ENCODE measurements at regions not wholly inside any gene's neighbourhood (a gene's known extent, or its start where the extent isn't known, plus 50 kb on each side); places are given as distances from the start of the nearest gene placed in this dataset.
"Not testable (repeated sequence)": the region's sequence is repeated elsewhere in the genome, so short reads cannot be mapped to it uniquely, and the experiment has no call there.

DNA sequence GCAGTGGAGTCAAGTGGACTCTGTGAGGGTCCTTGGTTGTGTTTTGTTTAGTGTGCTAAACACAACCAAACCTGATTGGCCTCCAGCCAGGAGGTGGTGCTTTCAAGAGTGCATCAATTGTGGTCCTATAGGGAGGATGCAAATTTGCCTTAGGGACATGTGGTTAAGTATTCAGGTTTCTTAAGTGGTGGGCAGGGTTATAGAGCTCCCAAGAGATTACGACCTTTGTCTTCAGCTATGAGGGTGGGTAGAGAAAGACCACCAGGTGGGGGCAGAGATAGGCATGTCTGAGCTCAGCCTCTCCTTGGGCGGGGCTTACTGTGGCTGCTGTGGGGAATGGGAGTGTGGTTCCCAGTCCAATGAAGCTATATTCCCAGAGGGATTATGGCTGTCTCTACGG, 186.6 kb downstream of the SQOR start:
- Mint-ChIP-seq H3K9me3 (peaks cover 16% of the 10 kb centered on the region), H3K36me3 (ENCODE audit: low read depth) (no peaks in the 10 kb centered on the region), H3K27ac (no peak overlapping the region), H3K27me3 (peaks cover 25% of the 10 kb centered on the region), H3K4me1 (ENCODE audit: low read depth) (no peaks in the 10 kb centered on the region), H3K4me3 (no peak overlapping the region)
- TF ChIP-seq, protein P1, sequence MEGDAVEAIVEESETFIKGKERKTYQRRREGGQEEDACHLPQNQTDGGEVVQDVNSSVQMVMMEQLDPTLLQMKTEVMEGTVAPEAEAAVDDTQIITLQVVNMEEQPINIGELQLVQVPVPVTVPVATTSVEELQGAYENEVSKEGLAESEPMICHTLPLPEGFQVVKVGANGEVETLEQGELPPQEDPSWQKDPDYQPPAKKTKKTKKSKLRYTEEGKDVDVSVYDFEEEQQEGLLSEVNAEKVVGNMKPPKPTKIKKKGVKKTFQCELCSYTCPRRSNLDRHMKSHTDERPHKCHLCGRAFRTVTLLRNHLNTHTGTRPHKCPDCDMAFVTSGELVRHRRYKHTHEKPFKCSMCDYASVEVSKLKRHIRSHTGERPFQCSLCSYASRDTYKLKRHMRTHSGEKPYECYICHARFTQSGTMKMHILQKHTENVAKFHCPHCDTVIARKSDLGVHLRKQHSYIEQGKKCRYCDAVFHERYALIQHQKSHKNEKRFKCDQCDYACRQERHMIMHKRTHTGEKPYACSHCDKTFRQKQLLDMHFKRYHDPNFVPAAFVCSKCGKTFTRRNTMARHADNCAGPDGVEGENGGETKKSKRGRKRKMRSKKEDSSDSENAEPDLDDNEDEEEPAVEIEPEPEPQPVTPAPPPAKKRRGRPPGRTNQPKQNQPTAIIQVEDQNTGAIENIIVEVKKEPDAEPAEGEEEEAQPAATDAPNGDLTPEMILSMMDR (IDR thresholded peaks at IDR 0.05), result no peak
- Histone ChIP-seq H3K4me3 (ENCODE audit: low read length) (no peak overlapping the region), H3K27me3 (ENCODE audit: control insufficient read depth in 1 of 2, insufficient read depth in 2 of 2, low read length in 2 of 2) (no peaks in the 10 kb centered on the region), H3K4me1 (ENCODE audit: insufficient read depth, low read length) (no peaks in the 10 kb centered on the region), H3K9me3 (ENCODE audit: control insufficient read depth in 1 of 2, insufficient read depth in 1 of 2, low read length in 2 of 2) (peaks cover 0 to 4% of the 10 kb centered on the region in 2 experiments), H3K36me3 (ENCODE audit: insufficient read depth, low read length) (no peaks in the 10 kb centered on the region), H3K27ac (ENCODE audit: low read depth in 1 of 2, low read length in 2 of 2) (no peak overlapping the region)
- intact Hi-C loops (cut with DNase I, micrococcal nuclease), result no loop called here
- CTCF ChIA-PET, result no interaction called here
- ATAC-seq (ENCODE audit: poor library complexity) (no peak), DNase-seq (no peak)
- POLR2A ChIA-PET, result no interaction called here

DNA sequence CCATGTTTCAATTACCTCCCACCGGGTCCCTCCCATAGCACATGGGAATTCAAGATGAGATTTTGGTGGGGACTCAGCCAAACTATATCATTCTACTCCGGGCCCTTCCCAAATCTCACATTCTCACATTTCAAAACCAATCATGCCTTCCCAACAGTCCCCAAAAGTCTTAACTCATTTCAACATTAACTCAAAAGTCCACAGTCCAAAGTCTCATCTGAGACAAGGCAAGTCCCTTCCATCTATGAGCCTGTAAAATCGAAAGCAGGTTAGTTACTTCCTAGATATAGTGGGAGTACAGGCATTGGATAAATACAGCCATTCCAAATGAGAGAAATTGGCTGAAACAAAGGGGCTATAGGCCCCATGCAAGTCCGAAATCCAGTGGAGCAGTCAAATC, 188.1 kb downstream of the SQOR start:
- H3K36me3 Mint-ChIP-seq (ENCODE audit: low read depth); DNase-seq; H3K4me1 Mint-ChIP-seq (ENCODE audit: low read depth); H3K27me3 ChIP-seq (ENCODE audit: control insufficient read depth in 1 of 2, insufficient read depth in 2 of 2, low read length in 2 of 2); H3K36me3 ChIP-seq (ENCODE audit: insufficient read depth, low read length); H3K4me3 ChIP-seq (ENCODE audit: low read length); H3K27ac ChIP-seq (ENCODE audit: low read depth in 1 of 2, low read length in 2 of 2); intact Hi-C loops (cut with DNase I, micrococcal nuclease); H3K4me1 ChIP-seq (ENCODE audit: insufficient read depth, low read length); H3K9me3 ChIP-seq (ENCODE audit: control insufficient read depth in 1 of 2, insufficient read depth in 1 of 2, low read length in 2 of 2); ATAC-seq (ENCODE audit: poor library complexity); H3K27ac Mint-ChIP-seq; H3K4me3 Mint-ChIP-seq; POLR2A ChIA-PET; CTCF ChIA-PET: not testable (repeated sequence)
- peaks cover 25% of the 10 kb centered on the region for H3K27me3 Mint-ChIP-seq
- H3K9me3 Mint-ChIP-seq, result peaks cover 11% of the 10 kb centered on the region

DNA sequence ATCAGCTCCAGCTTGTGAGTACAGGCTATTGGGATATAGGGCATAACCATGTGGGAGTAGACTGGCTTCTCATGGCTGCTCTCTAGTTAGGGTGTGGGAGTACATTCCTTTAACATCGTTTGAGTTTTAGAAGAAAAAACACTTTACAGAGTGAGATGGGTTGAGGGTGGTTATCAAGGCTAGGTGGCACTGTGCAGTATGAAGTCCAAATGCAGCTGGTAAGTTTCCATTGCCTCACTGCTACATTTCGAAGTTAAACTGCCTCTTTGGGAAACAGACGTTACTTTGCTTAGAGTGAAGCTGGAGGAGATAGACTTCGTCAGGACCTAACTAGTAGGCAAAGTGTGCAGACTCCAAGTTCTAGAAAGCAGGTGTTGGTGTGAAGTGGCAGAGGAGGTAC, 192.4 kb downstream of the SQOR start:
- Histone ChIP-seq H3K36me3 (ENCODE audit: insufficient read depth, low read length) (no peaks in the 10 kb centered on the region), H3K4me1 (ENCODE audit: insufficient read depth, low read length) (no peaks in the 10 kb centered on the region), H3K27ac (ENCODE audit: low read depth in 1 of 2, low read length in 2 of 2) (no peak overlapping the region), H3K4me3 (ENCODE audit: low read length) (no peak overlapping the region), H3K9me3 (ENCODE audit: control insufficient read depth in 1 of 2, insufficient read depth in 1 of 2, low read length in 2 of 2) (peaks cover 0 to 13% of the 10 kb centered on the region in 2 experiments), H3K27me3 (ENCODE audit: control insufficient read depth in 1 of 2, insufficient read depth in 2 of 2, low read length in 2 of 2) (no peaks in the 10 kb centered on the region)
- DNase-seq (no peak), ATAC-seq (ENCODE audit: poor library complexity) (no peak)
- intact Hi-C loops (cut with DNase I, micrococcal nuclease), result no loop called here
- CTCF ChIA-PET, result no interaction called here
- H3K4me1 Mint-ChIP-seq (ENCODE audit: low read depth), result no peaks in the 10 kb centered on the region
- H3K9me3 Mint-ChIP-seq, result peaks cover 5% of the 10 kb centered on the region
- H3K27me3 Mint-ChIP-seq, result peaks cover 12% of the 10 kb centered on the region
- TF ChIP-seq, protein P1 (IDR thresholded peaks at IDR 0.05), result no peak
- H3K27ac Mint-ChIP-seq, result no peak overlapping the region
- no peaks in the 10 kb centered on the region for H3K36me3 Mint-ChIP-seq (ENCODE audit: low read depth)
- no peak overlapping the region for H3K4me3 Mint-ChIP-seq
- POLR2A ChIA-PET, result no interaction called here

DNA sequence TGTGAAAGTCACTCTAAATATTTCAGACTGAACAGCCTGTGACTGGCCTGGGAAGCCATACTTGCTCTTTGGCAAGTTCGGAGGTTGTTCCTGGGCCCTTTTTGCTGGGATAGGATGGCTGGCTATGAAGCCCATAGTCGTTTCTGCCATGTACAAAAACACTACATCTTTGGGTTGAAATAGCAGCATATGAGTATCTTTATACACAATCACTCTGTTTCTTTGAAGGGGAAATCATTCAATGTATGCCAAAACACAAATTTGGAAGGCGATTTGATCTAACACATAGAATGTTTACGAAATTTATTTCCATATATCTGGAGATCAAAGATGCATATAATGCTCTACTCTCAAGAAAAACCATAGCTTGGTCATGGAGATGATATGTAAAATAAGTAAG, 192.9 kb downstream of the SQOR start:
- intact Hi-C loops (cut with DNase I, micrococcal nuclease), result no loop called here
- no peaks in the 10 kb centered on the region for H3K36me3 ChIP-seq (ENCODE audit: insufficient read depth, low read length)
- Mint-ChIP-seq H3K27me3 (peaks cover 7% of the 10 kb centered on the region), H3K4me3 (no peak overlapping the region), H3K36me3 (ENCODE audit: low read depth) (no peaks in the 10 kb centered on the region), H3K9me3 (peaks cover 5% of the 10 kb centered on the region), H3K27ac (no peak overlapping the region), H3K4me1 (ENCODE audit: low read depth) (no peaks in the 10 kb centered on the region)
- TF ChIP-seq, protein P1 (IDR thresholded peaks at IDR 0.05), result no peak
- peaks cover 0 to 13% of the 10 kb centered on the region in 2 experiments for H3K9me3 ChIP-seq (ENCODE audit: control insufficient read depth in 1 of 2, insufficient read depth in 1 of 2, low read length in 2 of 2)
- ChIA-PET POLR2A (no interaction called here), CTCF (no interaction called here)
- H3K4me1 ChIP-seq (ENCODE audit: insufficient read depth, low read length), result no peaks in the 10 kb centered on the region
- H3K27ac ChIP-seq (ENCODE audit: low read depth in 1 of 2, low read length in 2 of 2), result no peak overlapping the region
- no peak overlapping the region for H3K4me3 ChIP-seq (ENCODE audit: low read length)
- no peaks in the 10 kb centered on the region for H3K27me3 ChIP-seq (ENCODE audit: control insufficient read depth in 1 of 2, insufficient read depth in 2 of 2, low read length in 2 of 2)
- no peak for DNase-seq
- ATAC-seq (ENCODE audit: poor library complexity), result no peak

Measured in CD4-positive, alpha-beta T cell (primary cell).